22Rv1 (cell line): ENCODE measurements at regions not wholly inside any gene's neighbourhood (a gene's known extent, or its start where the extent isn't known, plus 50 kb on each side); places are given as distances from the start of the nearest gene placed in this dataset.

ENCODE experiments used
- CTCF ChIP-seq: fragments of 450-650 bp; IDR thresholded peaks from 2 replicates; pipeline ENCODE4 v1.5.1; 2017; ENCODE audit warnings: mild to moderate bottlenecking
- ZFX ChIP-seq: fragments of 450-650 bp; IDR thresholded peaks from 2 replicates; pipeline ENCODE4 v1.6.1; 2017; ENCODE audit warnings: antibody characterized with exemption, borderline replicate concordance

GRCh38 chr6:21454262-21454661 is 139.3 kb upstream of the SOX4 start:
- TF ChIP-seq CTCF (no peak), ZFX (no peak)
